Sigmoid colon (tissue), 6 donors: ENCODE measurements at regions not wholly inside any gene's neighbourhood (a gene's known extent, or its start where the extent isn't known, plus 50 kb on each side); places are given as distances from the start of the nearest gene placed in this dataset.
A peak's percentile ranks its signal among the peaks of the same experiment; 100 is the strongest.

Experiments used
- DNase-seq: peaks from one replicate; pipeline ENCODE4 v3.0.0-alpha.2; 2019
- H3K27ac ChIP-seq, 4 donors: fragments of 200-600 bp; sonication (generic); one replicate each; pipeline ENCODE4 v1.5.1; 2016 to 2019; ENCODE audit warnings: mild to moderate bottlenecking in 1 of 4
- H3K27me3 ChIP-seq, 3 donors: fragments of 200-600 bp; sonication (generic); one replicate each; pipeline ENCODE4 v1.5.1; 2019; ENCODE audit warnings: mild to moderate bottlenecking in 1 of 3
- H3K36me3 ChIP-seq, 4 donors: fragments of 200-600 bp; sonication (generic); one replicate each; pipeline ENCODE4 v1.5.1; 2016 to 2019
- H3K4me1 ChIP-seq, 4 donors: fragments of 200-600 bp; sonication (generic); one replicate each; pipeline ENCODE4 v1.5.1; 2017 to 2019
- H3K4me3 ChIP-seq, 4 donors: fragments of 200-600 bp; sonication (generic); one replicate each; pipeline ENCODE4 v1.5.1; 2017 to 2019; ENCODE audit warnings: mild to moderate bottlenecking in 2 of 4, moderate library complexity in 1 of 4
- H3K9me3 ChIP-seq, 4 donors: fragments of 200-600 bp in 3 of 4; sonication (generic) in 3 of 4; one replicate each; pipeline versions ENCODE4 v1.5.1 to v1.6.1; 2013 to 2019
- EP300 ChIP-seq, 4 donors: sonication (generic); formaldehyde crosslinking; IDR thresholded peaks; one replicate each; pipeline ENCODE4 v1.6.1; 2017; ENCODE audit warnings: antibody characterized with exemption in 4 of 4
- POLR2A ChIP-seq, 2 donors: fragments of 450-650 bp; IDR thresholded peaks; one replicate each; pipeline ENCODE4 v1.6.1; 2016; ENCODE audit warnings: antibody characterized with exemption in 2 of 2, mild to moderate bottlenecking in 2 of 2, moderate library complexity in 2 of 2
- POLR2AphosphoS5 ChIP-seq, 4 donors: sonication (generic); formaldehyde crosslinking; IDR thresholded peaks; one replicate each; pipeline ENCODE4 v1.6.1; 2017; ENCODE audit warnings: antibody characterized with exemption in 4 of 4
- WGBS, 2 donors: extraction: QIAGEN DNeasy Blood & Tissue Kit; methylation state at CpG; one replicate each; pipeline ENCODE4 v1.1.7; 2013; 5-methylcytosine and 5-hydroxymethylcytosine counted together
- intact Hi-C: fragments of 100-400 bp; cut with DNase I; formaldehyde crosslinking; loops from one replicate; pipeline ENCODE4 v1.15.1; 2023
- TF ChIP-seq, protein P1 (sequence below), 4 experiments: fragments of 450-650 bp in 3 of 4; fragments of 200-600 bp in 1 of 4; IDR thresholded peaks; one replicate each; pipeline ENCODE4 v1.5.1; 2016 to 2019; ENCODE audit warnings: antibody characterized with exemption in 4 of 4, mild to moderate bottlenecking in 3 of 4, moderate library complexity in 2 of 4
- donor health status: healthy with polysubstance abuse.
- donor health status: healthy.

DNA sequence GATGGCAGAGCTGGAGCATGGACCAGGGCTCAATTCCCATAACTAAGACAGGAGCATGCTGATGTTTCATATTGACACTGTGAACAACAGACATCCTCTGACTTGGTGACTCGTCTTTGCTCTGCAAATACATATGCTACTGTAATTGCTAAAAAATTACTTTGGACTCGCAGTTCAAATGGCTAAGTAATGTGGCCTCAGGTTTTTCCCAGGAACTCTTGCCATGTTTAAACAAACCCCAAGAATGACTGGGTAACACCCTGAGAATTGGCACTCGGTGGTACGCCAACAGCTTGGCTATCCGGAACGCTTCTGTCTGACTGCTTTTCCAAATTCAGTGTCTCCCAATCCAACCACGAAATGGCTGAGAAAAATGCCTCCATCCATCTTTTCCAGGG is 456.7 kb upstream of the THBS1 start:
- Histone ChIP-seq H3K27ac (peak overlapping the region in 2 of 4 donors; percentile 2 to 17), H3K36me3 (no peaks in the 10 kb centered on the region), H3K4me1 (peaks cover 0 to 40% (median 30%) of the 10 kb centered on the region in 4 donors), H3K4me3 (no peak overlapping the region), H3K27me3 (no peaks in the 10 kb centered on the region), H3K9me3 (no peaks in the 10 kb centered on the region)
- WGBS, 2 donors, result 90% methylated on average over 7 of the region's 7 CpGs
- TF ChIP-seq POLR2AphosphoS5 (IDR thresholded peaks at IDR 0.05), result no peak
- TF ChIP-seq EP300 (IDR thresholded peaks at IDR 0.05), result no peak
- TF ChIP-seq, protein P1, sequence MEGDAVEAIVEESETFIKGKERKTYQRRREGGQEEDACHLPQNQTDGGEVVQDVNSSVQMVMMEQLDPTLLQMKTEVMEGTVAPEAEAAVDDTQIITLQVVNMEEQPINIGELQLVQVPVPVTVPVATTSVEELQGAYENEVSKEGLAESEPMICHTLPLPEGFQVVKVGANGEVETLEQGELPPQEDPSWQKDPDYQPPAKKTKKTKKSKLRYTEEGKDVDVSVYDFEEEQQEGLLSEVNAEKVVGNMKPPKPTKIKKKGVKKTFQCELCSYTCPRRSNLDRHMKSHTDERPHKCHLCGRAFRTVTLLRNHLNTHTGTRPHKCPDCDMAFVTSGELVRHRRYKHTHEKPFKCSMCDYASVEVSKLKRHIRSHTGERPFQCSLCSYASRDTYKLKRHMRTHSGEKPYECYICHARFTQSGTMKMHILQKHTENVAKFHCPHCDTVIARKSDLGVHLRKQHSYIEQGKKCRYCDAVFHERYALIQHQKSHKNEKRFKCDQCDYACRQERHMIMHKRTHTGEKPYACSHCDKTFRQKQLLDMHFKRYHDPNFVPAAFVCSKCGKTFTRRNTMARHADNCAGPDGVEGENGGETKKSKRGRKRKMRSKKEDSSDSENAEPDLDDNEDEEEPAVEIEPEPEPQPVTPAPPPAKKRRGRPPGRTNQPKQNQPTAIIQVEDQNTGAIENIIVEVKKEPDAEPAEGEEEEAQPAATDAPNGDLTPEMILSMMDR (IDR thresholded peaks at IDR 0.05), result no peak
- no peak for TF ChIP-seq POLR2A (IDR thresholded peaks at IDR 0.05)
- DNase-seq, result no peak
- intact Hi-C loops, result no loop called here

DNA sequence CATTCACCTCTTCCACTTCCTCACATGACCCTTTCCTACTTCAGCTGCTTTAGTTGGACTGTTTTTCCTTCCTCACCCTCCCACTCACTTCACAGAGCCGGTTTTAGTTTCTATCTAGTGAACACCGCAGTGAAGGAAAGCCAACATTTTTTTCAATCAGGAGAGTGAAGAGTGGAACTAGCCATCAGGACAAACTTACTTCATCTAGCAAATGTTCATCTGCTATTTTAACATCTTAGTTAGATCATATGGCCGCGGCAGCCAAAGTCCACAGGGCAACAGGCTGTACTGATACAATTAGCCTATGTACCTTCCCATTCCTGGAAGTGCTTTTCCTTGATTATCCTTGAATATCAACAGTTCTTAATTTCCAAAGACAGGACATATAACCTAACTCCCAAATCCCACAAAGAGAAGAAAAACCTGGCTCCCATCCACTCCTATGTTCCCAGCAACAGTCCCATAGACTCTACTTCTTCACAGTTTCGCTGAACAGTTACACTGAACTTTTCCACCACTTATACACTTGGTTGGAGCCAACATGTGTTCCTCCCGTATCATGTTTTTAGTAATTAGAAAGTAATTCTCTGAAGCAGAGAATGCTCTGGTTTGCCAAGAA is 456.2 kb upstream of the THBS1 start:
- intact Hi-C loops, result no loop called here
- H3K27ac ChIP-seq, result peak overlapping the region in 2 of 4 donors; percentile 2 to 17
- WGBS, 2 donors, result 80 to 82% methylated on average over 6 of the region's 6 CpGs
- H3K27me3 ChIP-seq, result no peaks in the 10 kb centered on the region
- H3K36me3 ChIP-seq, result no peaks in the 10 kb centered on the region
- H3K4me3 ChIP-seq, result no peak overlapping the region
- peaks cover 0 to 45% (median 30%) of the 10 kb centered on the region in 4 donors for H3K4me1 ChIP-seq
- DNase-seq, result no peak
- TF ChIP-seq EP300 (IDR thresholded peaks at IDR 0.05), result no peak
- no peak for TF ChIP-seq POLR2A (IDR thresholded peaks at IDR 0.05)
- TF ChIP-seq POLR2AphosphoS5 (IDR thresholded peaks at IDR 0.05), result no peak
- TF ChIP-seq, protein P1 (IDR thresholded peaks at IDR 0.05), result no peak
- no peaks in the 10 kb centered on the region for H3K9me3 ChIP-seq

DNA sequence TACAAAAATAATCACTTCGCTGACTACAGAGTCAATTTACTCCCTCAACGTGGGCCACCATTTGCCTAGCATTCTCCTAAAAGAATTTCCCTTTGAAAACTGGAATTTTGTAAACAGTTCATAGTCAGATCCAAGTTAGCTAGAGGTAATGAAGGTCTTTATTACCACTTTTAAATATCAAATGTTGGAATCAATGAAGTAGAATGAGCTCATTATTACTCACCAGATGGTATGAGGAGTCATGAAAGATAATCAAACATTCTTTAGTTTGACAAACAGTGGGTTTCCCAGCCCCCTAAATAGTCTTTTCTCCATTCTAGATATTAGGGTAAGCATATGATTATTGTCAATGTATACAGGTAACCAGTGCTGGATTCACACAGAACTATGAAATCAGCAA is 455.7 kb upstream of the THBS1 start:
- DNase-seq, result no peak
- intact Hi-C loops, result no loop called here
- Histone ChIP-seq H3K4me3 (no peak overlapping the region), H3K9me3 (no peaks in the 10 kb centered on the region), H3K27me3 (no peaks in the 10 kb centered on the region), H3K4me1 (peaks cover 0 to 50% (median 30%) of the 10 kb centered on the region in 4 donors), H3K27ac (no peak overlapping the region), H3K36me3 (no peaks in the 10 kb centered on the region)
- 78 to 80% methylated on average over 2 of the region's 2 CpGs for WGBS, 2 donors
- TF ChIP-seq, protein P1 (IDR thresholded peaks at IDR 0.05), result no peak
- no peak for TF ChIP-seq POLR2A (IDR thresholded peaks at IDR 0.05)
- TF ChIP-seq POLR2AphosphoS5 (IDR thresholded peaks at IDR 0.05), result no peak
- TF ChIP-seq EP300 (IDR thresholded peaks at IDR 0.05), result no peak

DNA sequence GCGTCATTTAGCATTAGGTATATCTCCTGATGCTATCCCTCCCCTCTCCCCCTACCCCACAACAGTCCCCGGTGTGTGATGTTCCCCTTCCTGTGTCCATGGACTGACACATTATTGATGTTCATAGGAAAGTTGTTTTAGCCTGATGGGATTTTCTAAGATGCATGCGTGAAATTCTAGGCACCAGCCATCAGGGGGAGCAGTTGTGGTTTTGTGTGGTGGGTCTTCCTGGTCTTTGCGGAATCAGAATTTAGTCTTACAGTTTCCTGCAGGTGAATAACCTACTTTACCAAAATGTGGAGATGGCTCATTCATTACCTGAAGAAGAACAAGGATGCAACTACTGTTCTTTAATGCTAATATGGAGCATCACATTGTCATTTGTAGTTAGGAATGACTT is 455.0 kb upstream of the THBS1 start:
- Histone ChIP-seq H3K27me3 (no peaks in the 10 kb centered on the region), H3K4me1 (peaks cover 0 to 56% (median 31%) of the 10 kb centered on the region in 4 donors), H3K36me3 (no peaks in the 10 kb centered on the region), H3K9me3 (no peaks in the 10 kb centered on the region), H3K27ac (peak overlapping the region in 1 of 4 donors; percentile 0), H3K4me3 (no peak overlapping the region)
- TF ChIP-seq POLR2A (IDR thresholded peaks at IDR 0.05) (no peak), EP300 (IDR thresholded peaks at IDR 0.05) (no peak), POLR2AphosphoS5 (IDR thresholded peaks at IDR 0.05) (no peak)
- TF ChIP-seq, protein P1 (IDR thresholded peaks at IDR 0.05), result peak; percentile 15 to 49 (median 43)
- intact Hi-C loops, result no loop called here
- WGBS, 2 donors, result 36% methylated on average over 4 of the region's 4 CpGs
- no peak for DNase-seq
